ENCODE measurements at regions not wholly inside any gene's neighbourhood (a gene's known extent, or its start where the extent isn't known, plus 50 kb on each side); places are given as distances from the start of the nearest gene placed in this dataset.

- no peak for TF ChIP-seq EZH2 (IDR thresholded peaks at IDR 0.05; ENCODE audit: low read depth, unreplicated experiment)
- TF ChIP-seq, protein P1, sequence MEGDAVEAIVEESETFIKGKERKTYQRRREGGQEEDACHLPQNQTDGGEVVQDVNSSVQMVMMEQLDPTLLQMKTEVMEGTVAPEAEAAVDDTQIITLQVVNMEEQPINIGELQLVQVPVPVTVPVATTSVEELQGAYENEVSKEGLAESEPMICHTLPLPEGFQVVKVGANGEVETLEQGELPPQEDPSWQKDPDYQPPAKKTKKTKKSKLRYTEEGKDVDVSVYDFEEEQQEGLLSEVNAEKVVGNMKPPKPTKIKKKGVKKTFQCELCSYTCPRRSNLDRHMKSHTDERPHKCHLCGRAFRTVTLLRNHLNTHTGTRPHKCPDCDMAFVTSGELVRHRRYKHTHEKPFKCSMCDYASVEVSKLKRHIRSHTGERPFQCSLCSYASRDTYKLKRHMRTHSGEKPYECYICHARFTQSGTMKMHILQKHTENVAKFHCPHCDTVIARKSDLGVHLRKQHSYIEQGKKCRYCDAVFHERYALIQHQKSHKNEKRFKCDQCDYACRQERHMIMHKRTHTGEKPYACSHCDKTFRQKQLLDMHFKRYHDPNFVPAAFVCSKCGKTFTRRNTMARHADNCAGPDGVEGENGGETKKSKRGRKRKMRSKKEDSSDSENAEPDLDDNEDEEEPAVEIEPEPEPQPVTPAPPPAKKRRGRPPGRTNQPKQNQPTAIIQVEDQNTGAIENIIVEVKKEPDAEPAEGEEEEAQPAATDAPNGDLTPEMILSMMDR (conservative IDR thresholded peaks at IDR 0.05; ENCODE audit: low read depth in 2 of 2), result no peak
- TF ChIP-seq POLR2AphosphoS5 (IDR thresholded peaks at IDR 0.05; ENCODE audit: low read depth), result no peak
- no peak for TF ChIP-seq REST (IDR thresholded peaks at IDR 0.05; ENCODE audit: unreplicated experiment)
- TF ChIP-seq CREB1 (CRISPR knock-in tag; IDR thresholded peaks at IDR 0.05; ENCODE audit: low read depth), result no peak
- TF ChIP-seq JUNB (IDR thresholded peaks at IDR 0.05; ENCODE audit: unreplicated experiment), result no peak
- TF ChIP-seq ZNF331 (CRISPR knock-in tag; IDR thresholded peaks at IDR 0.05; ENCODE audit: low read depth), result no peak
- TF ChIP-seq NANOG (IDR thresholded peaks at IDR 0.05; ENCODE audit: borderline replicate concordance), result no peak
- TF ChIP-seq ZNF114 (CRISPR knock-in tag; IDR thresholded peaks at IDR 0.05), result no peak
- TF ChIP-seq ZNF462 (CRISPR knock-in tag; IDR thresholded peaks at IDR 0.05), result no peak
- no peak for TF ChIP-seq EZH2phosphoT487 (IDR thresholded peaks at IDR 0.05; ENCODE audit: unreplicated experiment)
- TF ChIP-seq, protein P2, sequence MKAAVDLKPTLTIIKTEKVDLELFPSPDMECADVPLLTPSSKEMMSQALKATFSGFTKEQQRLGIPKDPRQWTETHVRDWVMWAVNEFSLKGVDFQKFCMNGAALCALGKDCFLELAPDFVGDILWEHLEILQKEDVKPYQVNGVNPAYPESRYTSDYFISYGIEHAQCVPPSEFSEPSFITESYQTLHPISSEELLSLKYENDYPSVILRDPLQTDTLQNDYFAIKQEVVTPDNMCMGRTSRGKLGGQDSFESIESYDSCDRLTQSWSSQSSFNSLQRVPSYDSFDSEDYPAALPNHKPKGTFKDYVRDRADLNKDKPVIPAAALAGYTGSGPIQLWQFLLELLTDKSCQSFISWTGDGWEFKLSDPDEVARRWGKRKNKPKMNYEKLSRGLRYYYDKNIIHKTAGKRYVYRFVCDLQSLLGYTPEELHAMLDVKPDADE (IDR thresholded peaks at IDR 0.05), result no peak
Observed at GRCh38 chr6:105882121-105882803, 203.9 kb upstream of the PRDM1 start.
